CD14-positive monocyte (primary cell): ENCODE measurements at regions not wholly inside any gene's neighbourhood (a gene's known extent, or its start where the extent isn't known, plus 50 kb on each side); places are given as distances from the start of the nearest gene placed in this dataset.
A peak's percentile ranks its signal among the peaks of the same experiment; 100 is the strongest.

Source experiments
- DNase-seq, 3 donors: peaks; one replicate each; pipeline ENCODE4 v3.0.0-alpha.2; 2011 to 2022
- H2AFZ ChIP-seq: 2 replicates; pipeline ENCODE4 v1.6.0; 2012; ENCODE audit warnings: mild to moderate bottlenecking, low read depth, low read length, inconsistent platforms; ENCODE audit not compliant: insufficient read depth, poor library complexity, severe bottlenecking
- H3K27ac ChIP-seq, 2 donors: 1 replicate in 1 of 2; 2 replicates in 1 of 2; pipeline ENCODE4 v1.5.1; 2012 to 2013; ENCODE audit warnings: low read length in 2 of 2, control low read depth in 1 of 2, inconsistent platforms in 1 of 2, low read depth in 1 of 2, mild to moderate bottlenecking in 1 of 2
- H3K27me3 ChIP-seq, 2 donors: one replicate each; pipeline versions ENCODE4 v1.6.0 to v1.6.1; 2011 to 2013; ENCODE audit warnings: low read length in 2 of 2; ENCODE audit not compliant: control insufficient read depth in 2 of 2, insufficient read depth in 2 of 2
- H3K36me3 ChIP-seq, 2 donors: replicated peaks in 1 of 2; 1 replicate in 1 of 2; 2 replicates in 1 of 2; pipeline versions ENCODE4 v1.5.1 to v1.6.1; 2012 to 2013; ENCODE audit warnings: low read length in 2 of 2, control low read depth in 1 of 2, inconsistent platforms in 1 of 2, mild to moderate bottlenecking in 1 of 2; ENCODE audit not compliant: insufficient read depth in 2 of 2, control insufficient read depth in 1 of 2
- H3K4me1 ChIP-seq, 2 donors: 1 replicate in 1 of 2; 2 replicates in 1 of 2; pipeline versions ENCODE4 v1.5.1 to v1.6.1; 2012 to 2013; ENCODE audit warnings: low read length in 2 of 2, control low read depth in 1 of 2, inconsistent platforms in 1 of 2, mild to moderate bottlenecking in 1 of 2, moderate library complexity in 1 of 2; ENCODE audit not compliant: insufficient read depth in 2 of 2, control insufficient read depth in 1 of 2
- H3K4me2 ChIP-seq: replicated peaks from 2 replicates; pipeline ENCODE3; 2012; ENCODE audit warnings: low read length, moderate library complexity, mild to moderate bottlenecking; ENCODE audit not compliant: poor library complexity, severe bottlenecking; ENCODE audit errors: extremely low read depth
- H3K4me3 ChIP-seq, 3 experiments: fragments of 200-600 bp in 1 of 3; sonication (generic) in 1 of 3; replicated peaks in 1 of 3; 1 replicate in 2 of 3; 2 replicates in 1 of 3; pipeline ENCODE4 v1.5.1; 2011 to 2013; ENCODE audit warnings: low read length in 3 of 3, mild to moderate bottlenecking in 3 of 3, control low read depth in 2 of 3, low read depth in 2 of 3, inconsistent platforms in 1 of 3, moderate library complexity in 1 of 3
- H3K79me2 ChIP-seq: 2 replicates; pipeline ENCODE4 v1.6.0; 2012; ENCODE audit warnings: mild to moderate bottlenecking, control low read depth, inconsistent platforms, low read length, moderate library complexity; ENCODE audit not compliant: insufficient read depth
- H3K9ac ChIP-seq: 2 replicates; pipeline ENCODE4 v1.6.0; 2017; ENCODE audit warnings: low read length, mild to moderate bottlenecking; ENCODE audit not compliant: insufficient read depth, poor library complexity, severe bottlenecking
- H3K9me3 ChIP-seq, 2 donors: replicated peaks in 1 of 2; 1 replicate in 1 of 2; 2 replicates in 1 of 2; pipeline versions ENCODE4 v1.5.1 to v1.6.1; 2012 to 2013; ENCODE audit warnings: low read length in 2 of 2, control low read depth in 1 of 2; ENCODE audit not compliant: control insufficient read depth in 1 of 2, insufficient read depth in 1 of 2
- H4K20me1 ChIP-seq: 2 replicates; pipeline ENCODE4 v1.6.0; 2012; ENCODE audit warnings: mild to moderate bottlenecking, low read length, control low read depth, moderate library complexity; ENCODE audit not compliant: insufficient read depth
- H3K27ac Mint-ChIP-seq, 7 donors: one replicate each; pipeline ENCODE4 v1.8.0; 2020; ENCODE audit warnings: mild to moderate bottlenecking in 7 of 7, mixed read lengths in 7 of 7, moderate library complexity in 6 of 7, inconsistent platforms in 2 of 7
- H3K27me3 Mint-ChIP-seq, 3 donors: one replicate each; pipeline ENCODE4 v1.8.0; 2021 to 2022; ENCODE audit warnings: low read depth in 3 of 3, mild to moderate bottlenecking in 3 of 3, mixed read lengths in 3 of 3, moderate library complexity in 3 of 3, inconsistent platforms in 1 of 3
- H3K36me3 Mint-ChIP-seq, 2 donors: one replicate each; pipeline ENCODE4 v1.8.0; 2020; ENCODE audit warnings: mixed read lengths in 2 of 2, inconsistent platforms in 1 of 2, mild to moderate bottlenecking in 1 of 2
- H3K4me1 Mint-ChIP-seq: one replicate; pipeline ENCODE4 v1.8.0; 2020; ENCODE audit warnings: mild to moderate bottlenecking, mixed read lengths
- H3K4me3 Mint-ChIP-seq, 2 donors: one replicate each; pipeline ENCODE4 v1.8.0; 2020; ENCODE audit warnings: mild to moderate bottlenecking in 2 of 2, mixed read lengths in 2 of 2, moderate library complexity in 1 of 2
- H3K9me3 Mint-ChIP-seq, 7 donors: one replicate each; pipeline ENCODE4 v1.8.0; 2020 to 2022; ENCODE audit warnings: mixed read lengths in 7 of 7, mild to moderate bottlenecking in 6 of 7, moderate library complexity in 6 of 7, inconsistent platforms in 2 of 7
- CTCF ChIP-seq: fragments of 200-600 bp; IDR thresholded peaks from one replicate; pipeline ENCODE4 v1.8.0; 2022; ENCODE audit warnings: antibody characterized with exemption, mild to moderate bottlenecking
- WGBS: methylation state at CpG from one replicate; pipeline ENCODE4 v1.1.5; 2013; ENCODE audit warnings: missing lambda C conversion rate; ENCODE audit not compliant: insufficient coverage; 5-methylcytosine and 5-hydroxymethylcytosine counted together
- intact Hi-C, 2 donors: fragments of 100-400 bp; cut with micrococcal nuclease; formaldehyde crosslinking; loops; one replicate each; pipeline versions ENCODE4 v1.15.0 to v1.15.1; 2023

- H2AFZ ChIP-seq, result no peak overlapping the region
- no peak overlapping the region for H3K4me2 ChIP-seq
- peak; percentile 19 for TF ChIP-seq CTCF
- DNase-seq, result no peak
- H3K4me1 ChIP-seq, result peaks cover 0 to 2% of the 10 kb centered on the region in 2 donors
- no peak overlapping the region for H3K9ac ChIP-seq
- H3K27me3 ChIP-seq, result no peaks in the 10 kb centered on the region
- no peaks in the 10 kb centered on the region for H3K79me2 ChIP-seq
- WGBS, result 88% methylated on average over 2 of the region's 5 CpGs
- H3K36me3 Mint-ChIP-seq, result no peaks in the 10 kb centered on the region
- intact Hi-C loops, result loop anchor here (10.0 kb wide), 2 partner anchors 135 to 705 kb away; no protein-coding TSS in a partner anchor
- H3K27ac ChIP-seq, result no peak overlapping the region
- H3K4me1 Mint-ChIP-seq, result peaks cover 3% of the 10 kb centered on the region
- H3K9me3 ChIP-seq, result no peaks in the 10 kb centered on the region
- no peaks in the 10 kb centered on the region for H4K20me1 ChIP-seq
- no peak overlapping the region for H3K4me3 Mint-ChIP-seq
- no peak overlapping the region for H3K27ac Mint-ChIP-seq
- no peak overlapping the region for H3K4me3 ChIP-seq
- peaks cover 0 to 3% (median 0%) of the 10 kb centered on the region in 7 donors for H3K9me3 Mint-ChIP-seq
- H3K36me3 ChIP-seq, result no peaks in the 10 kb centered on the region
- peaks cover 0 to 6% (median 1%) of the 10 kb centered on the region in 3 donors for H3K27me3 Mint-ChIP-seq
Observed at GRCh38 chr18:59839931-59840685, 59.7 kb upstream of the PMAIP1 start.

GRCh38 chr18:59839246-59839645, 60.5 kb upstream of the PMAIP1 start:
- Histone ChIP-seq H3K4me2 (no peak overlapping the region), H3K9ac (no peak overlapping the region), H3K4me3 (no peak overlapping the region), H3K27ac (no peak overlapping the region), H4K20me1 (no peaks in the 10 kb centered on the region), H3K4me1 (peaks cover 0 to 2% of the 10 kb centered on the region in 2 donors), H3K79me2 (no peaks in the 10 kb centered on the region), H3K27me3 (no peaks in the 10 kb centered on the region), H3K36me3 (no peaks in the 10 kb centered on the region), H2AFZ (no peak overlapping the region), H3K9me3 (no peaks in the 10 kb centered on the region)
- Mint-ChIP-seq H3K27ac (peak overlapping the region in 1 of 7 donors; percentile 51), H3K27me3 (peaks cover 0 to 3% (median 1%) of the 10 kb centered on the region in 3 donors), H3K9me3 (peaks cover 0 to 3% (median 0%) of the 10 kb centered on the region in 7 donors), H3K4me1 (peaks cover 3% of the 10 kb centered on the region), H3K36me3 (no peaks in the 10 kb centered on the region), H3K4me3 (no peak overlapping the region)
- 100% methylated on average over 2 of the region's 2 CpGs for WGBS
- no peak for DNase-seq
- intact Hi-C loops, result loop anchor here (10.0 kb wide), 2 partner anchors 136 to 706 kb away; no protein-coding TSS in a partner anchor
- TF ChIP-seq CTCF, result no peak
